Suprapubic skin (tissue), 4 donors: ENCODE measurements at regions not wholly inside any gene's neighbourhood (a gene's known extent, or its start where the extent isn't known, plus 50 kb on each side); places are given as distances from the start of the nearest gene placed in this dataset.

Experiments used
- DNase-seq, 2 donors: peaks; one replicate each; pipeline ENCODE4 v3.0.0-alpha.2; 2019; ENCODE audit warnings: low spot score in 2 of 2
- H3K27ac ChIP-seq: fragments of 200-600 bp; sonication (generic); one replicate; pipeline ENCODE4 v1.5.1; 2019
- H3K27me3 ChIP-seq: fragments of 200-600 bp; sonication (generic); one replicate; pipeline ENCODE4 v1.5.1; 2019
- H3K36me3 ChIP-seq: fragments of 200-600 bp; sonication (generic); one replicate; pipeline ENCODE4 v1.5.1; 2019
- H3K4me1 ChIP-seq: fragments of 200-600 bp; sonication (generic); one replicate; pipeline ENCODE4 v1.5.1; 2019
- H3K4me3 ChIP-seq: fragments of 200-600 bp; sonication (generic); one replicate; pipeline ENCODE4 v1.5.1; 2019; ENCODE audit warnings: mild to moderate bottlenecking
- H3K9me3 ChIP-seq: fragments of 200-600 bp; sonication (generic); one replicate; pipeline ENCODE4 v1.5.1; 2019
- CTCF ChIP-seq, 2 donors: fragments of 200-600 bp in 1 of 2; fragments of 450-650 bp in 1 of 2; sonication (generic) in 1 of 2; IDR thresholded peaks; one replicate each; pipeline ENCODE4 v1.5.1; 2016 to 2019; ENCODE audit warnings: antibody characterized with exemption in 2 of 2, mild to moderate bottlenecking in 1 of 2, moderate library complexity in 1 of 2
- EP300 ChIP-seq: sonication (generic); formaldehyde crosslinking; IDR thresholded peaks from one replicate; pipeline ENCODE4 v1.6.1; 2017; ENCODE audit warnings: antibody characterized with exemption
- POLR2A ChIP-seq, 2 donors: fragments of 450-650 bp; IDR thresholded peaks; one replicate each; pipeline ENCODE4 v1.6.1; 2017; ENCODE audit warnings: antibody characterized with exemption in 2 of 2, mild to moderate bottlenecking in 2 of 2, moderate library complexity in 2 of 2
- POLR2AphosphoS5 ChIP-seq, 3 donors: sonication (generic); formaldehyde crosslinking; IDR thresholded peaks; one replicate each; pipeline ENCODE4 v1.6.1; 2017; ENCODE audit warnings: antibody characterized with exemption in 3 of 3
- WGBS: methylation state at CpG from one replicate; pipeline ENCODE4 v1.1.5; 2018; 5-methylcytosine and 5-hydroxymethylcytosine counted together

GRCh38 chr5:3729631-3730030 is 134.0 kb downstream of the IRX1 start:
- H3K4me3 ChIP-seq: no peak overlapping the region
- H3K36me3 ChIP-seq: no peaks in the 10 kb centered on the region
- no peaks in the 10 kb centered on the region for H3K9me3 ChIP-seq
- 78% methylated on average over 8 of the region's 8 CpGs for WGBS
- no peaks in the 10 kb centered on the region for H3K4me1 ChIP-seq
- no peak overlapping the region for H3K27ac ChIP-seq
- no peak for DNase-seq
- no peak for TF ChIP-seq EP300
- no peak for TF ChIP-seq POLR2AphosphoS5 (IDR thresholded peaks at IDR 0.05)
- no peak for TF ChIP-seq POLR2A (IDR thresholded peaks at IDR 0.05)
- TF ChIP-seq CTCF (IDR thresholded peaks at IDR 0.05): no peak
- no peaks in the 10 kb centered on the region for H3K27me3 ChIP-seq

- H3K27ac ChIP-seq: no peak overlapping the region
- DNase-seq: no peak
- H3K4me3 ChIP-seq: no peak overlapping the region
- no peaks in the 10 kb centered on the region for H3K27me3 ChIP-seq
- no peak for TF ChIP-seq EP300
- TF ChIP-seq POLR2AphosphoS5 (IDR thresholded peaks at IDR 0.05): no peak
- TF ChIP-seq CTCF (IDR thresholded peaks at IDR 0.05): no peak
- TF ChIP-seq POLR2A (IDR thresholded peaks at IDR 0.05): no peak
- H3K36me3 ChIP-seq: no peaks in the 10 kb centered on the region
- no peaks in the 10 kb centered on the region for H3K4me1 ChIP-seq
- no peaks in the 10 kb centered on the region for H3K9me3 ChIP-seq
- WGBS: 85% methylated on average over 6 of the region's 6 CpGs
Observed at GRCh38 chr5:3734632-3735031, 139.0 kb downstream of the IRX1 start.

- H3K27ac ChIP-seq: no peak overlapping the region
- TF ChIP-seq POLR2A (IDR thresholded peaks at IDR 0.05) (no peak), EP300 (no peak), POLR2AphosphoS5 (IDR thresholded peaks at IDR 0.05) (no peak), CTCF (IDR thresholded peaks at IDR 0.05) (no peak)
Observed at GRCh38 chr5:3736466-3736865, 140.8 kb downstream of the IRX1 start.

GRCh38 chr5:3736926-3737325 is 141.3 kb downstream of the IRX1 start:
- Histone ChIP-seq H3K9me3 (no peaks in the 10 kb centered on the region), H3K27ac (no peak overlapping the region), H3K36me3 (no peaks in the 10 kb centered on the region), H3K4me3 (no peak overlapping the region), H3K4me1 (no peaks in the 10 kb centered on the region), H3K27me3 (no peaks in the 10 kb centered on the region)
- TF ChIP-seq EP300 (no peak), CTCF (IDR thresholded peaks at IDR 0.05) (no peak), POLR2A (IDR thresholded peaks at IDR 0.05) (no peak), POLR2AphosphoS5 (IDR thresholded peaks at IDR 0.05) (no peak)
- 75% methylated on average over 9 of the region's 9 CpGs for WGBS
- DNase-seq: no peak

More at GRCh38 chr5:3736466-3736865, 140.8 kb downstream of the IRX1 start:
- Histone ChIP-seq H3K4me3 (no peak overlapping the region), H3K27me3 (no peaks in the 10 kb centered on the region), H3K36me3 (no peaks in the 10 kb centered on the region), H3K9me3 (no peaks in the 10 kb centered on the region), H3K4me1 (no peaks in the 10 kb centered on the region)
- DNase-seq: no peak
- 84% methylated on average over 16 of the region's 16 CpGs for WGBS

GRCh38 chr5:3738919-3739318 is 143.3 kb downstream of the IRX1 start:
- no peaks in the 10 kb centered on the region for H3K36me3 ChIP-seq
- no peak overlapping the region for H3K27ac ChIP-seq
- TF ChIP-seq CTCF (IDR thresholded peaks at IDR 0.05) (no peak), POLR2A (IDR thresholded peaks at IDR 0.05) (no peak), POLR2AphosphoS5 (IDR thresholded peaks at IDR 0.05) (no peak), EP300 (no peak)
- no peak for DNase-seq
- no peaks in the 10 kb centered on the region for H3K4me1 ChIP-seq
- WGBS: 82% methylated on average over 3 of the region's 3 CpGs
- no peaks in the 10 kb centered on the region for H3K9me3 ChIP-seq
- no peaks in the 10 kb centered on the region for H3K27me3 ChIP-seq
- H3K4me3 ChIP-seq: no peak overlapping the region
